ENCODE measurements at regions not wholly inside any gene's neighbourhood (a gene's known extent, or its start where the extent isn't known, plus 50 kb on each side); places are given as distances from the start of the nearest gene placed in this dataset.

- no peak for TF ChIP-seq REST (IDR thresholded peaks at IDR 0.05; ENCODE audit: low read depth)
- no peak for TF ChIP-seq FOXM1 (IDR thresholded peaks at IDR 0.05; ENCODE audit: borderline replicate concordance, low read depth)
- no peak for TF ChIP-seq YY1 (IDR thresholded peaks at IDR 0.05; ENCODE audit: low read depth)
- TF ChIP-seq RAD21 (IDR thresholded peaks at IDR 0.05; ENCODE audit: low read depth) = no peak
- no peak for TF ChIP-seq MAX (IDR thresholded peaks at IDR 0.05)
- TF ChIP-seq TAF1 (IDR thresholded peaks at IDR 0.05; ENCODE audit: low read depth) = no peak
- no peak for TF ChIP-seq EP300 (IDR thresholded peaks at IDR 0.05; ENCODE audit: borderline replicate concordance)
- TF ChIP-seq NFIC (IDR thresholded peaks at IDR 0.05) = no peak
- no peak for TF ChIP-seq ZBTB7A (IDR thresholded peaks at IDR 0.05; ENCODE audit: low read depth)
- no peak for TF ChIP-seq CREB1 (IDR thresholded peaks at IDR 0.05; ENCODE audit: low read depth)
- no peak for TF ChIP-seq CEBPB (IDR thresholded peaks at IDR 0.05)
Observed at GRCh38 chr3:10565814-10566213, 60.4 kb upstream of the ATP2B2 start.

GRCh38 chr3:10566451-10566850 is 61.1 kb upstream of the ATP2B2 start:
- TF ChIP-seq USF1 (IDR thresholded peaks at IDR 0.05) (no peak), CREB1 (IDR thresholded peaks at IDR 0.05; ENCODE audit: low read depth) (no peak), TAF1 (IDR thresholded peaks at IDR 0.05; ENCODE audit: low read depth) (no peak), MAX (IDR thresholded peaks at IDR 0.05) (no peak), REST (IDR thresholded peaks at IDR 0.05; ENCODE audit: low read depth) (no peak), NFIC (IDR thresholded peaks at IDR 0.05) (no peak), CEBPB (IDR thresholded peaks at IDR 0.05) (no peak), TEAD4 (IDR thresholded peaks at IDR 0.05) (no peak), TCF12 (IDR thresholded peaks at IDR 0.05; ENCODE audit: low read depth) (no peak), RAD21 (IDR thresholded peaks at IDR 0.05; ENCODE audit: low read depth) (no peak), EP300 (IDR thresholded peaks at IDR 0.05; ENCODE audit: borderline replicate concordance) (no peak), YY1 (IDR thresholded peaks at IDR 0.05; ENCODE audit: low read depth) (no peak), FOXM1 (IDR thresholded peaks at IDR 0.05; ENCODE audit: borderline replicate concordance, low read depth) (no peak), ZBTB7A (IDR thresholded peaks at IDR 0.05; ENCODE audit: low read depth) (no peak), EGR1 (IDR thresholded peaks at IDR 0.05) (no peak)

GRCh38 chr3:10568549-10568948 is 63.2 kb upstream of the ATP2B2 start:
- TF ChIP-seq USF1 (IDR thresholded peaks at IDR 0.05) (no peak), REST (IDR thresholded peaks at IDR 0.05; ENCODE audit: low read depth) (no peak), NFIC (IDR thresholded peaks at IDR 0.05) (no peak), ZBTB7A (IDR thresholded peaks at IDR 0.05; ENCODE audit: low read depth) (no peak), MAX (IDR thresholded peaks at IDR 0.05) (no peak), CEBPB (IDR thresholded peaks at IDR 0.05) (no peak), EP300 (IDR thresholded peaks at IDR 0.05; ENCODE audit: borderline replicate concordance) (no peak), FOXM1 (IDR thresholded peaks at IDR 0.05; ENCODE audit: borderline replicate concordance, low read depth) (no peak), YY1 (IDR thresholded peaks at IDR 0.05; ENCODE audit: low read depth) (no peak), RAD21 (IDR thresholded peaks at IDR 0.05; ENCODE audit: low read depth) (no peak), TAF1 (IDR thresholded peaks at IDR 0.05; ENCODE audit: low read depth) (no peak), TCF12 (IDR thresholded peaks at IDR 0.05; ENCODE audit: low read depth) (no peak), EGR1 (IDR thresholded peaks at IDR 0.05) (no peak), TEAD4 (IDR thresholded peaks at IDR 0.05) (no peak), CREB1 (IDR thresholded peaks at IDR 0.05; ENCODE audit: low read depth) (no peak)

- TF ChIP-seq NFIC (IDR thresholded peaks at IDR 0.05) = no peak
- no peak for TF ChIP-seq CREB1 (IDR thresholded peaks at IDR 0.05; ENCODE audit: low read depth)
Observed at GRCh38 chr3:10570196-10570946, 65.0 kb upstream of the ATP2B2 start.
